GM12878 (cell line): ENCODE measurements at regions not wholly inside any gene's neighbourhood (a gene's known extent, or its start where the extent isn't known, plus 50 kb on each side); places are given as distances from the start of the nearest gene placed in this dataset.

ENCODE experiments used
- ATAC-seq: fragments of 200-7000 bp; cut with Tn5 transposase; 3 replicates; pipeline ENCODE4 v1.9.1; 2020; ENCODE audit warnings: mild to moderate bottlenecking, moderate library complexity
- BruUV-seq: library from RNA; stranded (reverse); fragments of 400-500 nt; replicated peaks from 2 replicates; lab custom pipeline; 2021; lab: Mats Ljungman, UMichigan
- CTCF ChIA-PET: fragments of 300-600 bp; sonication (Branson Sonifier 250); formaldehyde crosslinking; extraction: SDS; loops from one replicate; lab custom pipeline; 2021; ENCODE audit warnings: inconsistent platforms; lab: Yijun Ruan, JAX
- POLR2A ChIA-PET: fragments of 350-600 bp; formaldehyde crosslinking; extraction: SDS; loops from one replicate; lab custom pipeline; 2021; ENCODE audit warnings: inconsistent platforms; lab: Charles Lee
- RAD21 ChIA-PET: fragments of 300-600 bp; sonication (Branson Sonifier 250); formaldehyde crosslinking; loops from one replicate; lab custom pipeline; 2023; ENCODE audit warnings: antibody characterized with exemption; ENCODE audit not compliant: unreplicated experiment; lab: Charles Lee
- SMC1A ChIA-PET: fragments of 300-600 bp; sonication (Branson Sonifier 250); formaldehyde crosslinking; loops from one replicate; lab custom pipeline; 2023; ENCODE audit not compliant: unreplicated experiment, uncharacterized antibody; lab: Charles Lee
- DNase-seq: peaks from one replicate; pipeline ENCODE4 v3.0.0-alpha.2; 2011; ENCODE audit warnings: low read depth, low spot score
- FAIRE-seq: peaks from 3 replicates; lab custom pipeline; 2011; peaks lifted over from hg19 to GRCh38; lab: Jason Lieb, UNC
- H2AFZ ChIP-seq: 2 replicates; pipeline ENCODE4 v1.6.0; 2011; ENCODE audit warnings: low read depth, low read length, control low read depth; ENCODE audit not compliant: control insufficient read depth
- H3K27ac ChIP-seq: 2 replicates; pipeline ENCODE4 v1.5.1; 2011; ENCODE audit warnings: control low read depth; ENCODE audit not compliant: control insufficient read depth, insufficient read depth
- H3K27me3 ChIP-seq, 2 experiments: replicated peaks in 1 of 2; 2 replicates each; pipeline versions ENCODE4 v1.6.0 to v1.6.1; 2011; ENCODE audit warnings: low read length in 1 of 2; ENCODE audit not compliant: control insufficient read depth in 2 of 2, insufficient read depth in 2 of 2
- H3K36me3 ChIP-seq, 2 experiments: 2 replicates each; pipeline ENCODE4 v1.5.1; 2011; ENCODE audit warnings: low read length in 1 of 2; ENCODE audit not compliant: control insufficient read depth in 2 of 2, insufficient read depth in 2 of 2
- H3K4me1 ChIP-seq: 2 replicates; pipeline ENCODE4 v1.6.1; 2011; ENCODE audit warnings: mild to moderate bottlenecking, low read length, moderate library complexity, mixed read lengths; ENCODE audit not compliant: control insufficient read depth, insufficient read depth
- H3K4me2 ChIP-seq: 2 replicates; pipeline ENCODE4 v1.6.0; 2011; ENCODE audit warnings: control low read depth; ENCODE audit not compliant: control insufficient read depth, insufficient read depth
- H3K4me3 ChIP-seq: fragments of 200-600 bp; sonication (generic); 2 replicates; pipeline ENCODE4 v1.5.1; 2016
- H3K79me2 ChIP-seq: 2 replicates; pipeline ENCODE4 v1.6.0; 2011; ENCODE audit warnings: low read length; ENCODE audit not compliant: control insufficient read depth, insufficient read depth
- H3K9ac ChIP-seq: 2 replicates; pipeline ENCODE4 v1.8.0; 2011; ENCODE audit warnings: low read length, control low read depth, mixed read lengths; ENCODE audit not compliant: control insufficient read depth, insufficient read depth
- H3K9me3 ChIP-seq: replicated peaks from 3 replicates; pipeline ENCODE4 v1.5.1; 2011; ENCODE audit warnings: mild to moderate bottlenecking, low read length; ENCODE audit not compliant: control insufficient read depth, insufficient read depth
- H4K20me1 ChIP-seq: 2 replicates; pipeline ENCODE4 v1.6.0; 2011; ENCODE audit not compliant: control insufficient read depth, insufficient read depth
- BACH1 ChIP-seq: fragments of 450-650 bp; IDR thresholded peaks from 2 replicates; pipeline ENCODE4 v1.6.1; 2017; ENCODE audit warnings: mild to moderate bottlenecking, borderline replicate concordance
- BMI1 ChIP-seq: fragments of 450-650 bp; IDR thresholded peaks from 2 replicates; pipeline ENCODE4 v1.6.1; 2016; ENCODE audit warnings: mild to moderate bottlenecking, moderate library complexity, borderline replicate concordance
- CBFB ChIP-seq: IDR thresholded peaks from 2 replicates; pipeline ENCODE4 v1.6.1; 2016; ENCODE audit warnings: antibody characterized with exemption, low read depth
- CEBPB ChIP-seq, 2 experiments: fragments of 150-350 bp in 1 of 2; IDR thresholded peaks; 2 replicates each; pipeline ENCODE4 v1.6.1; 2012 to 2014; ENCODE audit warnings: low read depth in 2 of 2, low read length in 2 of 2, borderline replicate concordance in 1 of 2, inconsistent platforms in 1 of 2
- CREM ChIP-seq: IDR thresholded peaks from 2 replicates; pipeline ENCODE4 v1.6.1; 2014; ENCODE audit warnings: antibody characterized with exemption, low read depth
- EZH2 ChIP-seq: IDR thresholded peaks from 2 replicates; pipeline ENCODE4 v1.6.1; 2012; ENCODE audit warnings: low read depth, mild to moderate bottlenecking, control low read depth, inconsistent platforms, low read length, borderline replicate concordance; ENCODE audit not compliant: control insufficient read depth
- HCFC1 ChIP-seq: fragments of 150-350 bp; IDR thresholded peaks from 2 replicates; pipeline ENCODE4 v1.6.1; 2014; ENCODE audit warnings: low read length
- HDAC6 ChIP-seq: fragments of 200-600 bp; sonication (generic); IDR thresholded peaks from one replicate; pipeline ENCODE4 v1.8.0; 2017; ENCODE audit warnings: antibody characterized with exemption; ENCODE audit not compliant: unreplicated experiment
- HDGF ChIP-seq: fragments of 450-650 bp; IDR thresholded peaks from 2 replicates; pipeline ENCODE4 v1.6.1; 2016; ENCODE audit warnings: antibody characterized with exemption
- KLF5 ChIP-seq: fragments of 450-650 bp; IDR thresholded peaks from 2 replicates; pipeline ENCODE4 v1.6.1; 2014; ENCODE audit warnings: mild to moderate bottlenecking; ENCODE audit not compliant: partially characterized antibody
- LARP7 ChIP-seq: fragments of 450-650 bp; IDR thresholded peaks from 2 replicates; pipeline ENCODE4 v1.6.1; 2017; ENCODE audit warnings: mild to moderate bottlenecking
- NFYB ChIP-seq: IDR thresholded peaks from 2 replicates; pipeline ENCODE4 v1.6.1; 2011; ENCODE audit warnings: low read depth, mild to moderate bottlenecking, low read length, improper control_type of control experiment, moderate library complexity; ENCODE audit not compliant: insufficient read depth
- PML ChIP-seq: IDR thresholded peaks from 2 replicates; pipeline ENCODE4 v1.6.1; 2012; ENCODE audit warnings: low read length, inconsistent platforms
- POLR2A ChIP-seq: IDR thresholded peaks from 2 replicates; pipeline ENCODE4 v1.6.1; 2011; ENCODE audit warnings: low read depth, mild to moderate bottlenecking, low read length
- POLR2AphosphoS5 ChIP-seq: IDR thresholded peaks from 2 replicates; pipeline ENCODE4 v1.6.1; 2011; ENCODE audit warnings: mild to moderate bottlenecking, low read length, inconsistent platforms
- RELB ChIP-seq: fragments of 450-650 bp; IDR thresholded peaks from 2 replicates; pipeline ENCODE4 v1.6.1; 2017; ENCODE audit warnings: low read depth, mild to moderate bottlenecking, moderate library complexity
- RFX5 ChIP-seq: IDR thresholded peaks from 2 replicates; pipeline ENCODE4 v1.6.1; 2011; ENCODE audit warnings: low read depth, low read length, improper control_type of control experiment
- SMAD1 ChIP-seq: fragments of 450-650 bp; IDR thresholded peaks from 2 replicates; pipeline ENCODE4 v1.6.1; 2018; ENCODE audit warnings: mild to moderate bottlenecking, low read depth; ENCODE audit not compliant: partially characterized antibody
- STAT1 ChIP-seq: fragments of 450-650 bp; conservative IDR thresholded peaks from 2 replicates; pipeline ENCODE4 v1.6.1; 2014; ENCODE audit warnings: antibody characterized with exemption, mild to moderate bottlenecking
- WGBS: methylation state at CpG from one replicate; pipeline ENCODE4 v1.1.6; 2016; ENCODE audit warnings: low lambda C conversion rate; ENCODE audit not compliant: insufficient replicate concordance, insufficient coverage; ENCODE audit errors: missing lambda C conversion rate; 5-methylcytosine and 5-hydroxymethylcytosine counted together
- in situ Hi-C: fragments of 300-500 bp; cut with MboI; formaldehyde crosslinking; loops from 9 replicates; pipeline ENCODE4 v1.14.3; 2018; ENCODE audit warnings: mixed read lengths
- intact Hi-C: fragments of 100-400 bp; cut with micrococcal nuclease; formaldehyde crosslinking; loops from one replicate; pipeline ENCODE4 v1.14.2; 2022; ENCODE audit not compliant: unreplicated experiment
- TF ChIP-seq, protein P1 (sequence below): IDR thresholded peaks from 2 replicates; pipeline ENCODE4 v1.6.1; 2012; ENCODE audit warnings: low read length, inconsistent platforms

DNA sequence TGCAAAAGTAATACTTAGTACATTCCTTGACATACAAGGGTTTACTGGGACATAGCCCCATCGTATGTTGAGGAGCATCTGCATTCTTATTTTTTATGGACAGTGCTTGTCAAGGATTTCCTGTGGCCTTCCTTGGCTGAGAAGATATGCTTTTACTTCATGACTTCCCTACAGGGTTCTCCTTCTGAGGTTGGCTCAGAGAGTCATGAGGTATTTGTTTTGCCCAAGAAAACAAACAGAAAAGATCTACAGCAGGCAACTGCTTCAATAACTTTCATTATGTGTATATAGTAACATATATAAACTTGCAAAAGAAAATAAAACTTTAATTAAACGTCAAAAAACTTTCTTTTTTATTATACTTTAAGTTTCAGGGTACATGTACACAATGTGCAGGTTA is 577.2 kb upstream of the SEMA3D start:
- FAIRE-seq = no peak
- ChIA-PET CTCF (no interaction called here), RAD21 (no interaction called here), SMC1A (no interaction called here), POLR2A (no interaction called here)
- no peaks in the 10 kb centered on the region for H3K9me3 ChIP-seq
- TF ChIP-seq BACH1 = no peak
- no peak for TF ChIP-seq HDAC6
- no peak for TF ChIP-seq BMI1
- no peak for TF ChIP-seq EZH2
- TF ChIP-seq CEBPB (IDR thresholded peaks at IDR 0.05; ENCODE audit: borderline replicate concordance in 1 of 2, low read depth in 2 of 2, low read length in 2 of 2) = no peak
- no peak for TF ChIP-seq POLR2A
- no peak for TF ChIP-seq CREM
- no peak for TF ChIP-seq PML
- TF ChIP-seq STAT1 = no peak
- no peak for TF ChIP-seq RELB
- TF ChIP-seq NFYB = no peak
- no peak for TF ChIP-seq LARP7
- TF ChIP-seq, protein P1, sequence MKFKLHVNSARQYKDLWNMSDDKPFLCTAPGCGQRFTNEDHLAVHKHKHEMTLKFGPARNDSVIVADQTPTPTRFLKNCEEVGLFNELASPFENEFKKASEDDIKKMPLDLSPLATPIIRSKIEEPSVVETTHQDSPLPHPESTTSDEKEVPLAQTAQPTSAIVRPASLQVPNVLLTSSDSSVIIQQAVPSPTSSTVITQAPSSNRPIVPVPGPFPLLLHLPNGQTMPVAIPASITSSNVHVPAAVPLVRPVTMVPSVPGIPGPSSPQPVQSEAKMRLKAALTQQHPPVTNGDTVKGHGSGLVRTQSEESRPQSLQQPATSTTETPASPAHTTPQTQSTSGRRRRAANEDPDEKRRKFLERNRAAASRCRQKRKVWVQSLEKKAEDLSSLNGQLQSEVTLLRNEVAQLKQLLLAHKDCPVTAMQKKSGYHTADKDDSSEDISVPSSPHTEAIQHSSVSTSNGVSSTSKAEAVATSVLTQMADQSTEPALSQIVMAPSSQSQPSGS = no peak
- no peak for TF ChIP-seq RFX5
- no peak for TF ChIP-seq POLR2AphosphoS5
- TF ChIP-seq CBFB = no peak
- TF ChIP-seq KLF5 = no peak
- no peak for TF ChIP-seq SMAD1
- TF ChIP-seq HCFC1 = no peak
- no peak for TF ChIP-seq HDGF
- H3K79me2 ChIP-seq = no peaks in the 10 kb centered on the region
- no peaks in the 10 kb centered on the region for H3K36me3 ChIP-seq
- H3K4me3 ChIP-seq = no peak overlapping the region
- 0% methylated on average over 2 of the region's 2 CpGs for WGBS
- no peaks in the 10 kb centered on the region for H3K27me3 ChIP-seq
- no peaks in the 10 kb centered on the region for H3K4me1 ChIP-seq
- H3K9ac ChIP-seq = no peak overlapping the region
- no peak for ATAC-seq
- intact Hi-C loops (no loop called here), in situ Hi-C loops (no loop called here)
- H3K4me2 ChIP-seq = no peak overlapping the region
- no peak for DNase-seq
- no peaks in the 10 kb centered on the region for H4K20me1 ChIP-seq
- H3K27ac ChIP-seq = no peak overlapping the region
- BruUV-seq = no TSS peak
- no peak overlapping the region for H2AFZ ChIP-seq
